SK-MEL-5 (cell line): ENCODE measurements at regions not wholly inside any gene's neighbourhood (a gene's known extent, or its start where the extent isn't known, plus 50 kb on each side); places are given as distances from the start of the nearest gene placed in this dataset.
"Not testable (repeated sequence)": the region's sequence is repeated elsewhere in the genome, so short reads cannot be mapped to it uniquely, and the experiment has no call there.

Experiments
- DNase-seq: peaks from one replicate; pipeline ENCODE4 v3.0.0-alpha.2; 2016; ENCODE audit warnings: low read depth, low spot score
- in situ Hi-C: cut with HindIII; loops from 2 replicates; pipeline ENCODE4 v1.10.0; 2016; ENCODE audit warnings: low sequenced_read_pairs, high pct_unique_total_duplicates, low pct_unique_long_range_greater_than_20kb

GRCh38 chr6:158892266-158892665, 73.1 kb upstream of the EZR start:
- no peak for DNase-seq
- in situ Hi-C loops = no loop called here

GRCh38 chr6:158891560-158891959, 72.4 kb upstream of the EZR start:
- in situ Hi-C loops, DNase-seq: not testable (repeated sequence)

- DNase-seq, in situ Hi-C loops: not testable (repeated sequence)
These were observed 69.0 kb upstream of the EZR start for GRCh38 chr6:158888171-158888570.

GRCh38 chr6:158886346-158886977, 67.3 kb upstream of the EZR start:
- in situ Hi-C loops, DNase-seq: not testable (repeated sequence)

- DNase-seq, in situ Hi-C loops: not testable (repeated sequence)
These were observed 62.7 kb upstream of the EZR start for GRCh38 chr6:158881884-158882283.

GRCh38 chr6:158881276-158881675, 62.1 kb upstream of the EZR start:
- DNase-seq, in situ Hi-C loops: not testable (repeated sequence)

- peak; percentile 71 for DNase-seq
- in situ Hi-C loops = no loop called here
These were observed 60.0 kb upstream of the EZR start for GRCh38 chr6:158879180-158879579.

- no peak for DNase-seq
- in situ Hi-C loops = no loop called here
These were observed 58.5 kb upstream of the EZR start for GRCh38 chr6:158877716-158878115.

GRCh38 chr6:158876886-158877285, 57.7 kb upstream of the EZR start:
- no peak for DNase-seq
- in situ Hi-C loops = no loop called here

- in situ Hi-C loops = no loop called here
These were observed 51.4 kb upstream of the EZR start for GRCh38 chr6:158870649-158870957.

GRCh38 chr6:158869826-158870648, 50.9 kb upstream of the EZR start:
- DNase-seq = peak; percentile 76
- in situ Hi-C loops = no loop called here

More at GRCh38 chr6:158870649-158870957, 51.4 kb upstream of the EZR start:
- no peak for DNase-seq

- in situ Hi-C loops = no loop called here
- peak; percentile 46 for DNase-seq
These were observed 50.0 kb upstream of the EZR start for GRCh38 chr6:158868890-158869825.
